COLO668 (cell line): ENCODE measurements at regions not wholly inside any gene's neighbourhood (a gene's known extent, or its start where the extent isn't known, plus 50 kb on each side); places are given as distances from the start of the nearest gene placed in this dataset.

Experiments
- DNase-seq: peaks from one replicate; lab custom pipeline; 2025; ENCODE audit not compliant: unreplicated experiment; lab: John Stamatoyannopoulos, UW

- no peak for DNase-seq
Observed at GRCh38 chr7:18445483-18445882, 50.1 kb upstream of the HDAC9 start.
